Vagina (tissue), 2 donors: ENCODE measurements at regions not wholly inside any gene's neighbourhood (a gene's known extent, or its start where the extent isn't known, plus 50 kb on each side); places are given as distances from the start of the nearest gene placed in this dataset.

Experiments
- DNase-seq, 2 donors: peaks; one replicate each; pipeline ENCODE4 v3.0.0-alpha.2; 2017; ENCODE audit errors: extremely low spot score in 2 of 2
- H3K27ac ChIP-seq: fragments of 200-600 bp; sonication (generic); one replicate; pipeline ENCODE4 v1.5.1; 2019
- H3K27me3 ChIP-seq: fragments of 200-600 bp; sonication (generic); one replicate; pipeline ENCODE4 v1.5.1; 2019
- H3K36me3 ChIP-seq, 2 donors: fragments of 200-600 bp; sonication (generic); one replicate each; pipeline ENCODE4 v1.5.1; 2017 to 2019
- H3K4me1 ChIP-seq: fragments of 200-600 bp; sonication (generic); one replicate; pipeline ENCODE4 v1.5.1; 2019
- H3K4me3 ChIP-seq, 2 donors: fragments of 200-600 bp; sonication (generic); 1 replicate in 1 of 2; 2 replicates in 1 of 2; pipeline ENCODE4 v1.5.1; 2016 to 2019
- H3K9me3 ChIP-seq: fragments of 200-600 bp; sonication (generic); one replicate; pipeline ENCODE4 v1.5.1; 2019
- CTCF ChIP-seq, 3 experiments: fragments of 450-650 bp in 2 of 3; fragments of 200-600 bp in 1 of 3; sonication (generic) in 1 of 3; IDR thresholded peaks; one replicate each; pipeline ENCODE4 v1.5.1; 2017 to 2019; ENCODE audit warnings: antibody characterized with exemption in 3 of 3, mild to moderate bottlenecking in 2 of 3, moderate library complexity in 2 of 3
- POLR2A ChIP-seq, 2 donors: fragments of 450-650 bp; IDR thresholded peaks; one replicate each; pipeline ENCODE4 v1.6.1; 2017; ENCODE audit warnings: antibody characterized with exemption in 2 of 2, mild to moderate bottlenecking in 2 of 2, moderate library complexity in 2 of 2
- POLR2AphosphoS5 ChIP-seq, 2 donors: sonication (generic); formaldehyde crosslinking; IDR thresholded peaks; one replicate each; pipeline ENCODE4 v1.9.0; 2017; ENCODE audit warnings: antibody characterized with exemption in 2 of 2, mild to moderate bottlenecking in 2 of 2, low read depth in 1 of 2; ENCODE audit not compliant: insufficient read depth in 1 of 2
- intact Hi-C: fragments of 100-400 bp; cut with DNase I; formaldehyde crosslinking; loops from one replicate; pipeline ENCODE4 v1.15.1; 2023

GRCh38 chr12:22856178-22856577 is 231.2 kb downstream of the ETNK1 start:
- Histone ChIP-seq H3K36me3 (no peaks in the 10 kb centered on the region), H3K4me3 (no peak overlapping the region), H3K9me3 (no peaks in the 10 kb centered on the region), H3K27me3 (no peaks in the 10 kb centered on the region), H3K27ac (no peak overlapping the region), H3K4me1 (no peaks in the 10 kb centered on the region)
- no peak for TF ChIP-seq POLR2AphosphoS5 (IDR thresholded peaks at IDR 0.05; ENCODE audit: insufficient read depth in 1 of 2, low read depth in 1 of 2)
- peak in 2 of 3 experiments; percentile 28 to 40 for TF ChIP-seq CTCF (IDR thresholded peaks at IDR 0.05)
- TF ChIP-seq POLR2A (IDR thresholded peaks at IDR 0.05): no peak
- DNase-seq: no peak
- intact Hi-C loops: no loop called here

GRCh38 chr12:22858849-22859570 is 234.0 kb downstream of the ETNK1 start:
- Histone ChIP-seq H3K27ac (no peak overlapping the region), H3K9me3 (no peaks in the 10 kb centered on the region), H3K36me3 (no peaks in the 10 kb centered on the region), H3K4me1 (no peaks in the 10 kb centered on the region), H3K4me3 (no peak overlapping the region), H3K27me3 (no peaks in the 10 kb centered on the region)
- TF ChIP-seq POLR2AphosphoS5 (IDR thresholded peaks at IDR 0.05; ENCODE audit: insufficient read depth in 1 of 2, low read depth in 1 of 2) (no peak), POLR2A (IDR thresholded peaks at IDR 0.05) (no peak), CTCF (IDR thresholded peaks at IDR 0.05) (no peak)
- intact Hi-C loops: no loop called here
- no peak for DNase-seq

- no peak overlapping the region for H3K27ac ChIP-seq
- H3K4me1 ChIP-seq: no peaks in the 10 kb centered on the region
- no peaks in the 10 kb centered on the region for H3K36me3 ChIP-seq
- no peaks in the 10 kb centered on the region for H3K27me3 ChIP-seq
- TF ChIP-seq POLR2A (IDR thresholded peaks at IDR 0.05) (no peak), POLR2AphosphoS5 (IDR thresholded peaks at IDR 0.05; ENCODE audit: insufficient read depth in 1 of 2, low read depth in 1 of 2) (no peak), CTCF (IDR thresholded peaks at IDR 0.05) (no peak)
- H3K4me3 ChIP-seq: no peak overlapping the region
- no peak for DNase-seq
- intact Hi-C loops: no loop called here
- no peaks in the 10 kb centered on the region for H3K9me3 ChIP-seq
These were observed 236.0 kb downstream of the ETNK1 start for GRCh38 chr12:22860926-22861325.

- no peaks in the 10 kb centered on the region for H3K27me3 ChIP-seq
- intact Hi-C loops: no loop called here
- no peak overlapping the region for H3K4me3 ChIP-seq
- no peaks in the 10 kb centered on the region for H3K36me3 ChIP-seq
- no peaks in the 10 kb centered on the region for H3K9me3 ChIP-seq
- TF ChIP-seq CTCF (IDR thresholded peaks at IDR 0.05) (no peak), POLR2A (IDR thresholded peaks at IDR 0.05) (no peak), POLR2AphosphoS5 (IDR thresholded peaks at IDR 0.05; ENCODE audit: insufficient read depth in 1 of 2, low read depth in 1 of 2) (no peak)
- no peak for DNase-seq
- H3K4me1 ChIP-seq: no peaks in the 10 kb centered on the region
- H3K27ac ChIP-seq: no peak overlapping the region
These were observed 240.9 kb downstream of the ETNK1 start for GRCh38 chr12:22865822-22866221.

- Histone ChIP-seq H3K4me1 (no peaks in the 10 kb centered on the region), H3K36me3 (no peaks in the 10 kb centered on the region), H3K4me3 (no peak overlapping the region), H3K27ac (no peak overlapping the region), H3K9me3 (no peaks in the 10 kb centered on the region), H3K27me3 (no peaks in the 10 kb centered on the region)
- TF ChIP-seq CTCF (IDR thresholded peaks at IDR 0.05): no peak
- no peak for TF ChIP-seq POLR2A (IDR thresholded peaks at IDR 0.05)
- TF ChIP-seq POLR2AphosphoS5 (IDR thresholded peaks at IDR 0.05; ENCODE audit: insufficient read depth in 1 of 2, low read depth in 1 of 2): no peak
- intact Hi-C loops: no loop called here
- DNase-seq: no peak
These were observed 241.4 kb downstream of the ETNK1 start for GRCh38 chr12:22866406-22866805.
